MM.1S (cell line): ENCODE measurements at regions not wholly inside any gene's neighbourhood (a gene's known extent, or its start where the extent isn't known, plus 50 kb on each side); places are given as distances from the start of the nearest gene placed in this dataset.

Experiments used
- DNase-seq: peaks from one replicate; pipeline ENCODE4 v3.0.0-alpha.2; 2015
- H2AFZ ChIP-seq: fragments of 300-600 bp; sonication (generic); 2 replicates; pipeline ENCODE4 v1.6.0; 2016; ENCODE audit warnings: antibody characterized with exemption, low read length
- H3F3A ChIP-seq: fragments of 300-600 bp; sonication (generic); 2 replicates; pipeline ENCODE4 v1.6.1; 2016; ENCODE audit warnings: mild to moderate bottlenecking, antibody characterized with exemption, low read length, moderate library complexity, mixed read lengths; ENCODE audit not compliant: insufficient read depth
- H3K27ac ChIP-seq: fragments of 300-600 bp; sonication (generic); 2 replicates; pipeline ENCODE4 v1.5.1; 2016; ENCODE audit warnings: mild to moderate bottlenecking, low read length
- H3K27me3 ChIP-seq: fragments of 300-600 bp; sonication (generic); replicated peaks from 2 replicates; pipeline ENCODE4 v1.6.0; 2016; ENCODE audit warnings: low read length; ENCODE audit not compliant: insufficient read depth
- H3K36me3 ChIP-seq: fragments of 300-600 bp; sonication (generic); replicated peaks from 2 replicates; pipeline ENCODE4 v1.6.1; 2016; ENCODE audit warnings: mild to moderate bottlenecking, low read length, mixed read lengths; ENCODE audit not compliant: insufficient read depth
- H3K4me1 ChIP-seq: fragments of 300-600 bp; sonication (generic); 2 replicates; pipeline ENCODE4 v1.6.1; 2016; ENCODE audit warnings: low read length, mixed read lengths
- H3K4me2 ChIP-seq: fragments of 300-600 bp; sonication (generic); 2 replicates; pipeline ENCODE4 v1.6.0; 2016; ENCODE audit warnings: low read depth, low read length
- H3K4me3 ChIP-seq: fragments of 300-600 bp; sonication (generic); 2 replicates; pipeline ENCODE4 v1.5.1; 2016; ENCODE audit warnings: low read length, mixed read lengths
- H3K79me2 ChIP-seq: fragments of 300-600 bp; sonication (generic); 2 replicates; pipeline ENCODE4 v1.6.1; 2016; ENCODE audit warnings: mixed run types, low read length, mixed read lengths
- H3K9ac ChIP-seq: fragments of 300-600 bp; sonication (generic); 2 replicates; pipeline ENCODE4 v1.6.1; 2016; ENCODE audit warnings: low read length, mixed read lengths
- H3K9me2 ChIP-seq: fragments of 300-600 bp; sonication (generic); replicated peaks from 2 replicates; pipeline ENCODE4 v1.6.1; 2016; ENCODE audit warnings: mild to moderate bottlenecking, low read length, mixed read lengths; ENCODE audit not compliant: insufficient read depth
- H3K9me3 ChIP-seq: fragments of 300-600 bp; sonication (generic); replicated peaks from 2 replicates; pipeline ENCODE4 v1.6.1; 2016; ENCODE audit warnings: mild to moderate bottlenecking, low read length, mixed read lengths; ENCODE audit not compliant: insufficient read depth
- H4K20me1 ChIP-seq: fragments of 300-600 bp; sonication (generic); 2 replicates; pipeline ENCODE4 v1.6.1; 2016; ENCODE audit warnings: mild to moderate bottlenecking, low read length, moderate library complexity, mixed read lengths; ENCODE audit not compliant: insufficient read depth
- EZH2 ChIP-seq: fragments of 300-600 bp; sonication (generic); optimal IDR thresholded peaks from 2 replicates; pipeline ENCODE3; 2017; ENCODE audit warnings: low read depth, mild to moderate bottlenecking, antibody characterized with exemption, low read length, mixed read lengths
- EZH2phosphoT487 ChIP-seq: fragments of 300-600 bp; sonication (generic); IDR thresholded peaks from 2 replicates; pipeline ENCODE4 v1.6.1; 2018; ENCODE audit warnings: antibody characterized with exemption, low read length
- TF ChIP-seq, protein P1 (sequence below): fragments of 300-600 bp; sonication (generic); IDR thresholded peaks from 2 replicates; pipeline ENCODE4 v1.5.1; 2016; ENCODE audit warnings: antibody characterized with exemption, low read length, mixed read lengths

DNA sequence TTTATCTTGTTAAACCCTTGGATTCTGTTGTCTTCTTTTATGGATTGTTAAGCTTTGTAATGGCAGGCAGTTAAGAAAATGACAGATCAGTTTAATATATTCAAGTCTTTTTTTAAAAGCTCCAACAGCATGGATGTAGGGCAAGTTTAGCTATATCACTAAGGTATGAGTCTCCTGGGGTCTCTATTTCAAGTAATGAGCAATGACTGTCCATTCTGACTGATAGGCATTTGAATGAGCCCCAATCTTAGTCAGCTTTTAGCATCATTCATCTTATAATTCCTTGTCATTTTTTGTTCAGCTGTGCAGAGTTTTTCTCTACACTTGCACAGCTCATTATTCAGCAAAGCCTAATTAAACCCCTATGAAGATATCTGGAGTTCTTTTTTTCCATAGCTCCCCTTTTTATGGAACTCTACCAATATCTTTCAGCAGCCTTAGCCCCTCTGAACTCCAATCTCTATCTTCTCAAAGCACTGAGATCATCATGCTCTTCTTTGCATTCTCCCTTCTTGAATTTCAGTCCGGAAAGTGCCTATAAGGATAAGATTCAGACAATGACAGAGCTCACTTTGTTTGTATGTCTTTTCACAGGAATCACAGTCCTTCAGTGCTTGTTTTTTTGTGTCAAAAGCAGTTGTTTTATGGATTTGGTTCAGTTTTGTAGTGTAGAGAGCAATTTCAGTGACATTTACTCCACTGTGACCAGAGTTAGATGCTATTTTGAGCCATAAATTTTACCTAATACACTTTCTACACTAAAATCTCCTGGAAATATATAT is 97.2 kb upstream of the DOK5 start:
- H4K20me1 ChIP-seq: no peaks in the 10 kb centered on the region
- DNase-seq: no peak
- no peak overlapping the region for H3K4me2 ChIP-seq
- no peaks in the 10 kb centered on the region for H3K79me2 ChIP-seq
- H3K9me3 ChIP-seq: no peaks in the 10 kb centered on the region
- H3F3A ChIP-seq: no peaks in the 10 kb centered on the region
- H3K4me1 ChIP-seq: no peaks in the 10 kb centered on the region
- no peak overlapping the region for H2AFZ ChIP-seq
- H3K36me3 ChIP-seq: no peaks in the 10 kb centered on the region
- no peaks in the 10 kb centered on the region for H3K27me3 ChIP-seq
- no peak overlapping the region for H3K9ac ChIP-seq
- no peak for TF ChIP-seq EZH2
- TF ChIP-seq, protein P1, sequence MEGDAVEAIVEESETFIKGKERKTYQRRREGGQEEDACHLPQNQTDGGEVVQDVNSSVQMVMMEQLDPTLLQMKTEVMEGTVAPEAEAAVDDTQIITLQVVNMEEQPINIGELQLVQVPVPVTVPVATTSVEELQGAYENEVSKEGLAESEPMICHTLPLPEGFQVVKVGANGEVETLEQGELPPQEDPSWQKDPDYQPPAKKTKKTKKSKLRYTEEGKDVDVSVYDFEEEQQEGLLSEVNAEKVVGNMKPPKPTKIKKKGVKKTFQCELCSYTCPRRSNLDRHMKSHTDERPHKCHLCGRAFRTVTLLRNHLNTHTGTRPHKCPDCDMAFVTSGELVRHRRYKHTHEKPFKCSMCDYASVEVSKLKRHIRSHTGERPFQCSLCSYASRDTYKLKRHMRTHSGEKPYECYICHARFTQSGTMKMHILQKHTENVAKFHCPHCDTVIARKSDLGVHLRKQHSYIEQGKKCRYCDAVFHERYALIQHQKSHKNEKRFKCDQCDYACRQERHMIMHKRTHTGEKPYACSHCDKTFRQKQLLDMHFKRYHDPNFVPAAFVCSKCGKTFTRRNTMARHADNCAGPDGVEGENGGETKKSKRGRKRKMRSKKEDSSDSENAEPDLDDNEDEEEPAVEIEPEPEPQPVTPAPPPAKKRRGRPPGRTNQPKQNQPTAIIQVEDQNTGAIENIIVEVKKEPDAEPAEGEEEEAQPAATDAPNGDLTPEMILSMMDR: no peak
- TF ChIP-seq EZH2phosphoT487: no peak
- no peak overlapping the region for H3K27ac ChIP-seq
- H3K9me2 ChIP-seq: no peaks in the 10 kb centered on the region
- no peak overlapping the region for H3K4me3 ChIP-seq

DNA sequence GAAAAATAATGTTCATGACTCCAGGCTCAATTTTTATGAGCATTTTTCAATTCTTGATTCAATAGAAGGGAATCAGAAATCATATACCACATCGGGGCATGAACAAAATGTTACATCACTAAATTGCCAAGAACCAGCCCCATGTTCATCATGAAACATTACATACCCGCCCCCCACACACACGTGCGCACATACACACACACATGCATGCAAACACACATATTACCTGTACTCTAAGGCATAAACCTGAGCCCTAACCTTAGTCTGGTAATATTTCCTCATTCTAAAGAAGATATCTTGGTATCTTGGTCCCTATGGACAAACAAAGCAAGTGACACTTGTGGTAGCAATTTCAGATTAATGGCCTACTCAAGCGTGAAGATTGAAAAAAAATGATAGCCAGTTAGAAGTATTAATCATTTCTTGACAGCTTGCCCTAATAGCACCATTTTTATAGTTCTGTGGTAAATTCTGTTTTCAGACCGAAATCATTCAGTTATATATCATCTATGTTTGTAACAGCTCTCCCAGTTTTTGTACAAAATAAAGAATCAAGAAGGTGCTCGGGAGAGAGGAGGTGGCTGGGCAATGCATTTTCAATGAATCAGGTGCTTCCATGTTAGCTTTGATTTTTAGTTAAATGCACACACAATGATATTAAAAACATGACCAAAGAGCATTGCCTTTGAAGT is 95.4 kb upstream of the DOK5 start:
- Histone ChIP-seq H4K20me1 (no peaks in the 10 kb centered on the region), H3F3A (no peaks in the 10 kb centered on the region), H3K4me3 (no peak overlapping the region), H3K36me3 (no peaks in the 10 kb centered on the region), H3K9ac (no peak overlapping the region), H3K79me2 (no peaks in the 10 kb centered on the region), H3K4me1 (no peaks in the 10 kb centered on the region), H2AFZ (no peak overlapping the region), H3K27ac (no peak overlapping the region), H3K9me3 (no peaks in the 10 kb centered on the region), H3K4me2 (no peak overlapping the region), H3K9me2 (no peaks in the 10 kb centered on the region), H3K27me3 (no peaks in the 10 kb centered on the region)
- no peak for TF ChIP-seq EZH2phosphoT487
- TF ChIP-seq, protein P1: no peak
- no peak for TF ChIP-seq EZH2
- DNase-seq: no peak

DNA sequence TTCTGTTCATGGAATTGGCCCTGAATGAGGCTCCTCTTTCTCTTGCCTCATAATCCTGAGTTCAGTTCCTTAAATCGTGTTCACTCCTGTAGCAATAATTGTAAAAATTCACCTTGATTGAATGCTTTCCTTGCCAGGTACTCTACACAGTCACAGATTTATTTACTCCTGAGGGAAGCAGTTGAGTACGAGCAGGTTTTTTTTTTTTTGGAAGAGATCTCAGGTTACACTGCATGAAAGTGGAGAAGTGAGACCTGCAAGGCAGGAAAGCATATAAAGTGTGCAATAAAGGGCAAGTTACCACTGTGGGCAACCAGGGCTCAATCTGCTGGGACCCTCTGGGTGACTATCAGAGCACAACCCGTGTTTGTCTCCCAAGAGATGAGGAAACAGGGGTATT is 93.0 kb upstream of the DOK5 start:
- Histone ChIP-seq H3K36me3 (no peaks in the 10 kb centered on the region), H3K79me2 (no peaks in the 10 kb centered on the region), H3F3A (no peaks in the 10 kb centered on the region), H3K9me3 (no peaks in the 10 kb centered on the region), H4K20me1 (no peaks in the 10 kb centered on the region), H3K4me1 (no peaks in the 10 kb centered on the region), H3K4me2 (no peak overlapping the region), H3K4me3 (no peak overlapping the region), H3K27me3 (no peaks in the 10 kb centered on the region), H3K9me2 (no peaks in the 10 kb centered on the region), H2AFZ (no peak overlapping the region), H3K27ac (no peak overlapping the region), H3K9ac (no peak overlapping the region)
- TF ChIP-seq, protein P1: no peak
- TF ChIP-seq EZH2phosphoT487 (no peak), EZH2 (no peak)
- DNase-seq: no peak
